ENCODE measurements at regions not wholly inside any gene's neighbourhood (a gene's known extent, or its start where the extent isn't known, plus 50 kb on each side); places are given as distances from the start of the nearest gene placed in this dataset.
A peak's percentile ranks its signal among the peaks of the same experiment; 100 is the strongest.

DNA sequence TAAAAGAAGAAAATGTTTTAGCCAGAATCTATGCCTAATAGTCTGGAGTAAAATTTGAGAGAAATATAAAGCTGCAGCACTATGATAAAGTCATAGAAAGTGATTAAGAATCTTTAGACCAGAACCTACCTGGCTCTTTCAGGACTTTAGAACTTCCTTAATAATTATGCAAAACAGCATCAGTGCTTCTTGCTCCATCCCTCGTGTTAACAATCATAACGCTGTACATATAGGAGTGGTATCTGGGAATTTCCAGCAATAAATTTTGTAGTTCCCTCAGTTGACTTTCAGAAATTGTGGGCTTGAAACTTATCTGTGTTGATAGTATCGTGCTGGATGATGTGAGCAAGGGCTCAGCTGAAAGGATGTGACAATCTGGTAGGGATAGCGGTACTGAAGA, 102.1 kb upstream of the RASGEF1B start:
- DNase-seq: no peak
- TF ChIP-seq CTCF (IDR thresholded peaks at IDR 0.05; ENCODE audit: partially characterized antibody, unreplicated experiment): no peak
- Mint-ChIP-seq H3K4me1 (ENCODE audit: low read depth, unreplicated experiment) (peaks cover 17% of the 10 kb centered on the region), H3K4me3 (ENCODE audit: unreplicated experiment) (no peak overlapping the region), H3K9me3 (ENCODE audit: unreplicated experiment) (peaks cover 2% of the 10 kb centered on the region), H3K27me3 (ENCODE audit: unreplicated experiment) (no peaks in the 10 kb centered on the region), H3K36me3 (ENCODE audit: unreplicated experiment) (no peaks in the 10 kb centered on the region), H3K27ac (ENCODE audit: unreplicated experiment) (no peak overlapping the region)

GRCh38 chr4:81572402-81572801, 100.7 kb upstream of the RASGEF1B start:
- no peaks in the 10 kb centered on the region for H3K27me3 Mint-ChIP-seq (ENCODE audit: unreplicated experiment)
- H3K9me3 Mint-ChIP-seq (ENCODE audit: unreplicated experiment): no peaks in the 10 kb centered on the region
- no peak overlapping the region for H3K4me3 Mint-ChIP-seq (ENCODE audit: unreplicated experiment)
- TF ChIP-seq CTCF (IDR thresholded peaks at IDR 0.05; ENCODE audit: partially characterized antibody, unreplicated experiment): no peak
- H3K4me1 Mint-ChIP-seq (ENCODE audit: low read depth, unreplicated experiment): peaks cover 14% of the 10 kb centered on the region
- no peak overlapping the region for H3K27ac Mint-ChIP-seq (ENCODE audit: unreplicated experiment)
- no peaks in the 10 kb centered on the region for H3K36me3 Mint-ChIP-seq (ENCODE audit: unreplicated experiment)
- DNase-seq: no peak

DNA sequence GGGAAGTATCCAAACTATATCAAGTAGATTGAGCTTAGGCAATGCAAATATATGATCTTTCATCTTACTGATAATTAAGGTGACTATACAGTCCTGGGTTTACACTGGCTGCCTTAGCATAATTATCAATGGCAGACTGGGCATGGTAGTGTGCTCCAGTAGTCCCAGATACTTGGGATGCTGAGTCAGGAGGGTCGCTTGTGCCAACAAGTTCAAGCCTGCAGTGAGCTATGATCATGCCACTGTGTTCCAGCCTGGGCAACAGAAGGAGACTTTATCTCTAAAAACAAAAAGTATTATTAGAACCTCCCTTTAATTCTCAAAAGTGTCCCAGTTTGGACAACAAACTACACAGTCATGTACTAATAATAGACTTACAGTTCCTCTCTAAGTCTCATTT, 99.4 kb upstream of the RASGEF1B start:
- no peaks in the 10 kb centered on the region for H3K27me3 Mint-ChIP-seq (ENCODE audit: unreplicated experiment)
- no peaks in the 10 kb centered on the region for H3K9me3 Mint-ChIP-seq (ENCODE audit: unreplicated experiment)
- H3K4me3 Mint-ChIP-seq (ENCODE audit: unreplicated experiment): no peak overlapping the region
- H3K4me1 Mint-ChIP-seq (ENCODE audit: low read depth, unreplicated experiment): peaks cover 17% of the 10 kb centered on the region
- TF ChIP-seq CTCF (IDR thresholded peaks at IDR 0.05; ENCODE audit: partially characterized antibody, unreplicated experiment): no peak
- H3K27ac Mint-ChIP-seq (ENCODE audit: unreplicated experiment): no peak overlapping the region
- no peak for DNase-seq
- H3K36me3 Mint-ChIP-seq (ENCODE audit: unreplicated experiment): no peaks in the 10 kb centered on the region

DNA sequence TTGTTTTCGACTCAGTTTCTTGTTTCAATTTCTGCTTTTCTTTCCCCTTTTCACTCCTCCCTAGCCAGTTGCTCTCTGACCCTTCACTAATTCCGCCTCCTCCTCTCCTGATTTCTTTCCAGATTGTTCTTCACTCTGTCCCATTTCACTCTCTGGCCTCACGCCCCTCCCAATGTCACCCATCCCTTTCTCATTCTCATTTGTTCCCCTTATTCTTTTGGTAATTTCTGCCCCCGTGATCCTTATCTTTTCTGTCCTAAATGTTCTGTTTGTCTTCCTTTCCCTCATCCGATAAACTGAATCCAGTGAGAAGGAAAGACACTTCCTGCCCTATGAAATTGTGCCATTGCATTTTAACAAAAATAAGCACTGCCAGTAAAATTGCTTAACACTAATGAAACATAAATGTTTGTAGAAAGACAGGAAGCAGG, 94.5 kb upstream of the RASGEF1B start:
- H3K36me3 Mint-ChIP-seq (ENCODE audit: unreplicated experiment): no peaks in the 10 kb centered on the region
- peaks cover 11% of the 10 kb centered on the region for H3K4me1 Mint-ChIP-seq (ENCODE audit: low read depth, unreplicated experiment)
- DNase-seq: no peak
- no peaks in the 10 kb centered on the region for H3K9me3 Mint-ChIP-seq (ENCODE audit: unreplicated experiment)
- peak overlapping the region; percentile 30 for H3K27ac Mint-ChIP-seq (ENCODE audit: unreplicated experiment)
- TF ChIP-seq CTCF (IDR thresholded peaks at IDR 0.05; ENCODE audit: partially characterized antibody, unreplicated experiment): no peak
- no peak overlapping the region for H3K4me3 Mint-ChIP-seq (ENCODE audit: unreplicated experiment)
- no peaks in the 10 kb centered on the region for H3K27me3 Mint-ChIP-seq (ENCODE audit: unreplicated experiment)

- TF ChIP-seq CTCF (IDR thresholded peaks at IDR 0.05; ENCODE audit: partially characterized antibody, unreplicated experiment): no peak
- Mint-ChIP-seq H3K9me3 (ENCODE audit: unreplicated experiment) (no peaks in the 10 kb centered on the region), H3K4me1 (ENCODE audit: low read depth, unreplicated experiment) (peaks cover 11% of the 10 kb centered on the region), H3K27ac (ENCODE audit: unreplicated experiment) (peak overlapping the region; percentile 30), H3K4me3 (ENCODE audit: unreplicated experiment) (peak overlapping the region; percentile 15), H3K27me3 (ENCODE audit: unreplicated experiment) (no peaks in the 10 kb centered on the region), H3K36me3 (ENCODE audit: unreplicated experiment) (no peaks in the 10 kb centered on the region)
- peak; percentile 43 for DNase-seq
These were observed 93.6 kb upstream of the RASGEF1B start for GRCh38 chr4:81565142-81565870.
